COLO668 (cell line): ENCODE measurements at regions not wholly inside any gene's neighbourhood (a gene's known extent, or its start where the extent isn't known, plus 50 kb on each side); places are given as distances from the start of the nearest gene placed in this dataset.
"Not testable (repeated sequence)": the region's sequence is repeated elsewhere in the genome, so short reads cannot be mapped to it uniquely, and the experiment has no call there.

ENCODE experiments used
- DNase-seq: peaks from one replicate; lab custom pipeline; 2025; ENCODE audit not compliant: unreplicated experiment; lab: John Stamatoyannopoulos, UW

GRCh38 chr4:129852434-129852833, 756.5 kb downstream of the C4orf33 start:
- DNase-seq, result no peak

- DNase-seq, result not testable (repeated sequence)
These were observed 757.9 kb downstream of the C4orf33 start for GRCh38 chr4:129853685-129854467.

GRCh38 chr4:129862461-129862860, 766.5 kb downstream of the C4orf33 start:
- DNase-seq, result no peak

GRCh38 chr4:129863206-129863605, 767.3 kb downstream of the C4orf33 start:
- DNase-seq, result no peak

GRCh38 chr4:129883996-129884395, 788.0 kb downstream of the C4orf33 start:
- DNase-seq, result no peak

- DNase-seq, result no peak
These were observed 801.2 kb downstream of the C4orf33 start for GRCh38 chr4:129897111-129897510.

GRCh38 chr4:129899849-129900248, 803.9 kb downstream of the C4orf33 start:
- DNase-seq, result peak; percentile 43

GRCh38 chr4:129900430-129900953, 804.5 kb downstream of the C4orf33 start:
- DNase-seq, result no peak

GRCh38 chr4:129901205-129901604, 805.3 kb downstream of the C4orf33 start:
- DNase-seq, result no peak

- DNase-seq, result no peak
These were observed 807.9 kb downstream of the C4orf33 start for GRCh38 chr4:129903861-129904260.

GRCh38 chr4:129905256-129905655, 809.3 kb downstream of the C4orf33 start:
- no peak for DNase-seq

GRCh38 chr4:129908117-129908516, 812.2 kb downstream of the C4orf33 start:
- DNase-seq, result no peak

- DNase-seq, result no peak
These were observed 821.0 kb downstream of the C4orf33 start for GRCh38 chr4:129916991-129917390.

- DNase-seq, result no peak
These were observed 821.7 kb downstream of the C4orf33 start for GRCh38 chr4:129917651-129918050.

- no peak for DNase-seq
These were observed 831.0 kb downstream of the C4orf33 start for GRCh38 chr4:129926936-129927335.

- peak; percentile 13 for DNase-seq
These were observed 833.1 kb downstream of the C4orf33 start for GRCh38 chr4:129929052-129929451.

GRCh38 chr4:129929984-129930383, 834.0 kb downstream of the C4orf33 start:
- DNase-seq, result no peak

GRCh38 chr4:129950217-129950616, 854.3 kb downstream of the C4orf33 start:
- DNase-seq, result no peak

GRCh38 chr4:129966175-129966574, 870.2 kb downstream of the C4orf33 start:
- DNase-seq, result no peak

GRCh38 chr4:129968366-129968765, 872.4 kb downstream of the C4orf33 start:
- no peak for DNase-seq

- no peak for DNase-seq
These were observed 872.8 kb downstream of the C4orf33 start for GRCh38 chr4:129968778-129969177.

- DNase-seq, result no peak
These were observed 874.8 kb downstream of the C4orf33 start for GRCh38 chr4:129970801-129971200.

- DNase-seq, result no peak
These were observed 875.5 kb downstream of the C4orf33 start for GRCh38 chr4:129971419-129971818.
